NCI-H446 (cell line): ENCODE measurements at regions not wholly inside any gene's neighbourhood (a gene's known extent, or its start where the extent isn't known, plus 50 kb on each side); places are given as distances from the start of the nearest gene placed in this dataset.

Experiments
- DNase-seq, 2 experiments: peaks; one replicate each; lab custom pipeline; 2025; lab: John Stamatoyannopoulos, UW

- DNase-seq: no peak
Measured at GRCh38 chr7:12941512-12941911, 254.1 kb downstream of the ARL4A start.

GRCh38 chr7:12942609-12943008, 255.2 kb downstream of the ARL4A start:
- DNase-seq: no peak

GRCh38 chr7:12943781-12944180, 256.3 kb downstream of the ARL4A start:
- DNase-seq: no peak

GRCh38 chr7:12945901-12946300, 258.5 kb downstream of the ARL4A start:
- DNase-seq: no peak

GRCh38 chr7:12947465-12947864, 260.0 kb downstream of the ARL4A start:
- no peak for DNase-seq

GRCh38 chr7:12949060-12949931, 261.9 kb downstream of the ARL4A start:
- no peak for DNase-seq

GRCh38 chr7:12951397-12951801, 264.0 kb downstream of the ARL4A start:
- peak in 1 of 2 experiments; percentile 24 for DNase-seq

- DNase-seq: no peak
Measured at GRCh38 chr7:12954380-12955033, 267.1 kb downstream of the ARL4A start.

GRCh38 chr7:12957487-12957886, 270.1 kb downstream of the ARL4A start:
- DNase-seq: no peak

GRCh38 chr7:12961910-12962480, 274.6 kb downstream of the ARL4A start:
- no peak for DNase-seq

- DNase-seq: no peak
Measured at GRCh38 chr7:12963435-12963834, 276.0 kb downstream of the ARL4A start.

GRCh38 chr7:12964836-12965235, 277.4 kb downstream of the ARL4A start:
- no peak for DNase-seq

- DNase-seq: no peak
Measured at GRCh38 chr7:12965767-12966166, 278.3 kb downstream of the ARL4A start.

- DNase-seq: no peak
Measured at GRCh38 chr7:12967322-12967721, 279.9 kb downstream of the ARL4A start.

GRCh38 chr7:12968836-12969422, 281.5 kb downstream of the ARL4A start:
- DNase-seq: no peak

- no peak for DNase-seq
Measured at GRCh38 chr7:12970626-12971025, 283.2 kb downstream of the ARL4A start.

GRCh38 chr7:12974451-12975166, 287.2 kb downstream of the ARL4A start:
- DNase-seq: no peak

GRCh38 chr7:12975412-12975811, 288.0 kb downstream of the ARL4A start:
- no peak for DNase-seq

- no peak for DNase-seq
Measured at GRCh38 chr7:12979181-12979580, 291.7 kb downstream of the ARL4A start.

GRCh38 chr7:12982178-12982577, 294.7 kb downstream of the ARL4A start:
- DNase-seq: no peak

- no peak for DNase-seq
Measured at GRCh38 chr7:12984117-12984516, 296.7 kb downstream of the ARL4A start.

GRCh38 chr7:12985228-12985627, 297.8 kb downstream of the ARL4A start:
- DNase-seq: no peak
